A549 (cell line): ENCODE measurements at regions not wholly inside any gene's neighbourhood (a gene's known extent, or its start where the extent isn't known, plus 50 kb on each side); places are given as distances from the start of the nearest gene placed in this dataset.
A peak's percentile ranks its signal among the peaks of the same experiment; 100 is the strongest.

Experiments used
- ATAC-seq, 2 experiments: fragments of 200-7000 bp in 1 of 2; fragments of >200 bp in 1 of 2; cut with Nextera tagmentation in 1 of 2; cut with Tn5 transposase in 1 of 2; 3 replicates each; pipeline versions ENCODE4 v1.8.0 to v1.9.1; 2018 to 2020; ENCODE audit warnings: mild to moderate bottlenecking in 1 of 2, moderate library complexity in 1 of 2
- CTCF ChIA-PET: fragments of 300-600 bp; sonication (Branson Sonifier 250); formaldehyde crosslinking; extraction: SDS; loops from one replicate; lab custom pipeline; 2021; ENCODE audit warnings: antibody characterized with exemption, inconsistent platforms; lab: Yijun Ruan, JAX
- POLR2A ChIA-PET: fragments of 350-600 bp; formaldehyde crosslinking; extraction: SDS; loops from one replicate; lab custom pipeline; 2021; ENCODE audit warnings: antibody characterized with exemption, inconsistent platforms; lab: Yijun Ruan, JAX
- DNase-seq, 2 experiments: peaks; one replicate each; pipeline versions ENCODE4 v3.0.0 to v3.0.0-alpha.2; 2011 to 2016; ENCODE audit warnings: low read depth in 1 of 2, low spot score in 1 of 2
- FAIRE-seq: peaks from 2 replicates; lab custom pipeline; 2011; peaks lifted over from hg19 to GRCh38; lab: Jason Lieb, UNC
- H3K27ac ChIP-seq, 2 experiments: fragments of >200 bp; sonication (Bioruptor Twin); formaldehyde crosslinking; 3 replicates each; pipeline ENCODE4 v1.5.1; 2016 to 2017
- H3K4me1 ChIP-seq: fragments of >200 bp; sonication (Bioruptor Twin); formaldehyde crosslinking; 3 replicates; pipeline ENCODE4 v1.6.1; 2016
- H3K4me2 ChIP-seq: fragments of >200 bp; sonication (Bioruptor Twin); formaldehyde crosslinking; 3 replicates; pipeline ENCODE4 v1.6.1; 2016
- H3K4me3 ChIP-seq: fragments of >200 bp; sonication (Bioruptor Twin); formaldehyde crosslinking; 3 replicates; pipeline ENCODE4 v1.5.1; 2016
- H3K9me3 ChIP-seq: fragments of >200 bp; sonication (Bioruptor Twin); formaldehyde crosslinking; 3 replicates; pipeline ENCODE4 v1.6.1; 2016
- BHLHE40 ChIP-seq: IDR thresholded peaks from 2 replicates; pipeline ENCODE4 v1.6.1; 2012; ENCODE audit warnings: low read depth, low read length, inconsistent platforms
- CBX2 ChIP-seq: fragments of 200-600 bp; sonication (generic); IDR thresholded peaks from 2 replicates; pipeline ENCODE4 v1.6.1; 2016; ENCODE audit warnings: low read depth, mild to moderate bottlenecking, borderline replicate concordance
- CBX8 ChIP-seq: fragments of 200-600 bp; sonication (generic); IDR thresholded peaks from 2 replicates; pipeline ENCODE4 v1.6.1; 2016
- CEBPB ChIP-seq, 2 experiments: fragments of >200 bp in 1 of 2; sonication (Bioruptor Twin) in 1 of 2; formaldehyde crosslinking in 1 of 2; IDR thresholded peaks; 2 replicates each; pipeline ENCODE4 v1.6.1; 2012 to 2016
- ELK1 ChIP-seq: fragments of 150-350 bp; IDR thresholded peaks from 2 replicates; pipeline ENCODE4 v1.6.1; 2014; ENCODE audit warnings: low read depth, mild to moderate bottlenecking, low read length
- EP300 ChIP-seq, 2 experiments: fragments of >200 bp; sonication (Bioruptor Twin); formaldehyde crosslinking; IDR thresholded peaks; 2 replicates in 1 of 2; 3 replicates in 1 of 2; pipeline ENCODE4 v1.6.1; 2016 to 2017
- HEYL ChIP-seq: fragments of 250-450 bp; sonication (Bioruptor Pico); IDR thresholded peaks from 2 replicates; pipeline ENCODE4 v1.8.0; 2021; ENCODE audit warnings: mild to moderate bottlenecking, moderate library complexity
- HOXB13 ChIP-seq: fragments of 250-450 bp; sonication (Bioruptor Pico); IDR thresholded peaks from 2 replicates; pipeline ENCODE4 v1.5.0; 2020; ENCODE audit warnings: low read depth, mild to moderate bottlenecking, moderate library complexity
- KDM1A ChIP-seq: fragments of 200-600 bp; sonication (generic); IDR thresholded peaks from 2 replicates; pipeline ENCODE4 v1.6.1; 2016; ENCODE audit warnings: low read depth, mild to moderate bottlenecking
- KDM5A ChIP-seq: fragments of 200-600 bp; sonication (generic); IDR thresholded peaks from 2 replicates; pipeline ENCODE4 v1.6.1; 2016; ENCODE audit warnings: antibody characterized with exemption, mild to moderate bottlenecking
- MAX ChIP-seq: IDR thresholded peaks from 2 replicates; pipeline ENCODE4 v1.6.1; 2012
- NFE2L2 ChIP-seq: fragments of 150-350 bp; conservative IDR thresholded peaks from 2 replicates; pipeline ENCODE4 v1.6.1; 2014; ENCODE audit warnings: low read length
- NPAS2 ChIP-seq: fragments of 250-450 bp; sonication (Bioruptor Pico); IDR thresholded peaks from 2 replicates; pipeline ENCODE4 v1.8.0; 2022; ENCODE audit warnings: mild to moderate bottlenecking, moderate library complexity, borderline replicate concordance
- POLR2A ChIP-seq: IDR thresholded peaks from 2 replicates; pipeline ENCODE4 v1.6.1; 2012; ENCODE audit warnings: mild to moderate bottlenecking, low read length
- RFX5 ChIP-seq: fragments of 450-650 bp; IDR thresholded peaks from 2 replicates; pipeline ENCODE4 v1.7.1; 2014; ENCODE audit warnings: antibody characterized with exemption, mild to moderate bottlenecking, moderate library complexity
- ZNF302 ChIP-seq: fragments of 250-450 bp; sonication (Bioruptor Pico); IDR thresholded peaks from 2 replicates; pipeline ENCODE4 v1.9.0; 2021; ENCODE audit warnings: inconsistent platforms, mild to moderate bottlenecking, moderate library complexity
- ZSCAN20 ChIP-seq: fragments of 250-450 bp; sonication (Bioruptor Pico); IDR thresholded peaks from 2 replicates; pipeline ENCODE4 v1.8.0; 2022; ENCODE audit warnings: mild to moderate bottlenecking, moderate library complexity
- WGBS: methylation state at CpG from one replicate; pipeline ENCODE4 v1.1.6; 2017; ENCODE audit errors: missing lambda C conversion rate; 5-methylcytosine and 5-hydroxymethylcytosine counted together

- DNase-seq (no peak), ATAC-seq (peak in 1 of 2 experiments; percentile 5; a peak in 2 of 6 replicates), FAIRE-seq (no peak)
- WGBS, result 78% methylated on average over 12 of the region's 12 CpGs
- H3K27ac ChIP-seq, result peak overlapping the region; percentile 55 to 61; a peak in 4 of 6 replicates
- TF ChIP-seq CBX8 (no peak), ELK1 (no peak), KDM5A (no peak), MAX (no peak), CBX2 (no peak), NFE2L2 (no peak), ZNF302 (no peak), BHLHE40 (no peak)
- H3K4me1 ChIP-seq, result peaks cover 53% of the 10 kb centered on the region
- no peaks in the 10 kb centered on the region for H3K9me3 ChIP-seq
- H3K4me2 ChIP-seq, result 0 out of 3 replicates have a peak overlapping the region, but pooled peaks have one; percentile 64
- no peak overlapping the region for H3K4me3 ChIP-seq
- ChIA-PET CTCF (interaction anchor here (1.0 to 1.8 kb wide), 6 partner anchors 11 to 383 kb away, joined by 3 to 9 read pairs (median 4); no protein-coding TSS in a partner anchor), POLR2A (no interaction called here)
Observed at GRCh38 chr17:77471984-77472461, 331.3 kb downstream of the SEC14L1 start.

GRCh38 chr17:77472468-77473310, 331.9 kb downstream of the SEC14L1 start:
- 78% methylated on average over 10 of the region's 10 CpGs for WGBS
- POLR2A ChIA-PET, result no interaction called here
- no peak for ATAC-seq

GRCh38 chr17:77473615-77474226, 333.0 kb downstream of the SEC14L1 start:
- no peak overlapping the region for H3K4me2 ChIP-seq
- POLR2A ChIA-PET, result no interaction called here
- 84% methylated on average over 6 of the region's 6 CpGs for WGBS
- no peak overlapping the region for H3K4me3 ChIP-seq
- TF ChIP-seq EP300 (IDR thresholded peaks at IDR 0.05), result no peak
- CTCF ChIA-PET, result interaction anchor here (0.8 to 2.1 kb wide), 5 partner anchors 21 to 142 kb away, joined by 3 to 9 read pairs (median 3); no protein-coding TSS in a partner anchor
- H3K27ac ChIP-seq, result no peak overlapping the region
- DNase-seq, result no peak
- no peak for ATAC-seq
- H3K9me3 ChIP-seq, result no peaks in the 10 kb centered on the region
- H3K4me1 ChIP-seq, result peaks cover 69% of the 10 kb centered on the region
- FAIRE-seq, result peak; percentile 28

More at GRCh38 chr17:77472468-77473310, 331.9 kb downstream of the SEC14L1 start:
- no peak for TF ChIP-seq POLR2A
- DNase-seq, result no peak
- H3K9me3 ChIP-seq, result no peaks in the 10 kb centered on the region
- CTCF ChIA-PET, result interaction anchor here (0.6 to 1.8 kb wide), 6 partner anchors 13 to 384 kb away, joined by 3 to 9 read pairs (median 4); no protein-coding TSS in a partner anchor
- H3K27ac ChIP-seq, result peak overlapping the region in 1 of 2 experiments; percentile 61; a peak in 3 of 6 replicates
- peaks cover 59% of the 10 kb centered on the region for H3K4me1 ChIP-seq
- H3K4me2 ChIP-seq, result no peak overlapping the region
- FAIRE-seq, result no peak
- H3K4me3 ChIP-seq, result no peak overlapping the region

GRCh38 chr17:77474292-77474988, 333.7 kb downstream of the SEC14L1 start:
- no peak for ATAC-seq
- POLR2A ChIA-PET, result no interaction called here
- H3K4me3 ChIP-seq, result no peak overlapping the region
- 92% methylated on average over 12 of the region's 12 CpGs for WGBS
- TF ChIP-seq KDM1A (no peak), CEBPB (IDR thresholded peaks at IDR 0.05) (no peak), NPAS2 (CRISPR knock-in tag) (no peak), RFX5 (no peak), HOXB13 (CRISPR knock-in tag) (no peak), ZSCAN20 (no peak), EP300 (IDR thresholded peaks at IDR 0.05) (no peak), HEYL (CRISPR knock-in tag) (no peak)
- CTCF ChIA-PET, result interaction anchor here (0.6 to 2.4 kb wide), 7 partner anchors 9 to 143 kb away, joined by 3 to 15 read pairs (median 3); no protein-coding TSS in a partner anchor
- H3K27ac ChIP-seq, result no peak overlapping the region
- H3K4me1 ChIP-seq, result peaks cover 69% of the 10 kb centered on the region
- no peak for FAIRE-seq
- no peak overlapping the region for H3K4me2 ChIP-seq
- no peaks in the 10 kb centered on the region for H3K9me3 ChIP-seq
- DNase-seq, result no peak
